Transverse colon (tissue), 4 donors: ENCODE measurements at regions not wholly inside any gene's neighbourhood (a gene's known extent, or its start where the extent isn't known, plus 50 kb on each side); places are given as distances from the start of the nearest gene placed in this dataset.

Source experiments
- DNase-seq: peaks from one replicate; pipeline ENCODE4 v3.0.0-alpha.2; 2019
- H3K27ac ChIP-seq, 4 donors: fragments of 200-600 bp; sonication (generic); 2 replicates each; pipeline ENCODE4 v1.5.1; 2016 to 2018; ENCODE audit warnings: inconsistent platforms in 4 of 4
- H3K27me3 ChIP-seq: fragments of 200-600 bp; sonication (generic); 2 replicates; pipeline ENCODE4 v1.5.1; 2017; ENCODE audit warnings: inconsistent platforms
- H3K36me3 ChIP-seq, 4 donors: fragments of 200-600 bp; sonication (generic); 2 replicates each; pipeline ENCODE4 v1.5.1; 2017 to 2019; ENCODE audit warnings: inconsistent platforms in 4 of 4
- H3K4me1 ChIP-seq, 4 donors: fragments of 200-600 bp; sonication (generic); 2 replicates each; pipeline ENCODE4 v1.5.1; 2017 to 2020; ENCODE audit warnings: inconsistent platforms in 4 of 4
- H3K4me3 ChIP-seq, 4 donors: fragments of 200-600 bp; sonication (generic); 1 replicate in 1 of 4; 2 replicates in 3 of 4; pipeline versions ENCODE4 v1.5.1 to v1.6.1; 2017 to 2019; ENCODE audit warnings: inconsistent platforms in 4 of 4
- H3K9me3 ChIP-seq, 2 donors: fragments of 200-600 bp; sonication (generic); 2 replicates each; pipeline ENCODE4 v1.5.1; 2017 to 2019; ENCODE audit warnings: inconsistent platforms in 2 of 2
- CTCF ChIP-seq, 5 experiments: fragments of 200-600 bp in 3 of 5; fragments of 450-650 bp in 2 of 5; sonication (generic) in 3 of 5; IDR thresholded peaks; 1 replicate in 2 of 5; 2 replicates in 3 of 5; pipeline ENCODE4 v1.5.1; 2016 to 2017; ENCODE audit warnings: antibody characterized with exemption in 5 of 5, inconsistent platforms in 3 of 5, mild to moderate bottlenecking in 2 of 5, moderate library complexity in 1 of 5
- EP300 ChIP-seq: sonication (generic); formaldehyde crosslinking; IDR thresholded peaks from one replicate; pipeline ENCODE4 v1.6.1; 2017; ENCODE audit warnings: antibody characterized with exemption, low read depth
- POLR2A ChIP-seq: fragments of 450-650 bp; IDR thresholded peaks from one replicate; pipeline ENCODE4 v1.6.1; 2016; ENCODE audit warnings: antibody characterized with exemption, mild to moderate bottlenecking, moderate library complexity
- POLR2AphosphoS5 ChIP-seq, 3 donors: sonication (generic); formaldehyde crosslinking; IDR thresholded peaks; one replicate each; pipeline ENCODE4 v1.6.1; 2016; ENCODE audit warnings: antibody characterized with exemption in 3 of 3
- WGBS, 2 donors: methylation state at CpG; one replicate each; pipeline ENCODE4 v1.1.5; 2018; ENCODE audit warnings: low coverage in 1 of 2; 5-methylcytosine and 5-hydroxymethylcytosine counted together
- in situ Hi-C, 4 donors: fragments of 200-750 bp; cut with MboI; loops; one replicate each; pipeline versions ENCODE4 v1.15.0 to v1.15.1; 2017; ENCODE audit warnings: low sequenced_read_pairs in 3 of 4, low pct_ligation_motif_present in 1 of 4, low pct_unique_long_range_greater_than_20kb in 1 of 4
- intact Hi-C: fragments of 100-400 bp; cut with DNase I; formaldehyde crosslinking; loops from one replicate; pipeline ENCODE4 v1.15.1; 2023; ENCODE audit warnings: low total_unique reads

GRCh38 chr5:101435768-101436167 lies 532.7 kb upstream of the ST8SIA4 start:
- Histone ChIP-seq H3K36me3 (no peaks in the 10 kb centered on the region), H3K27ac (no peak overlapping the region), H3K27me3 (no peaks in the 10 kb centered on the region), H3K4me3 (no peak overlapping the region), H3K4me1 (no peaks in the 10 kb centered on the region), H3K9me3 (no peaks in the 10 kb centered on the region)
- intact Hi-C loops (no loop called here), in situ Hi-C loops (no loop called here)
- no peak for TF ChIP-seq POLR2A
- no peak for TF ChIP-seq POLR2AphosphoS5 (IDR thresholded peaks at IDR 0.05)
- TF ChIP-seq EP300 = no peak
- TF ChIP-seq CTCF (IDR thresholded peaks at IDR 0.05) = no peak
- no peak for DNase-seq
- 50 to 64% methylated on average over 2 of the region's 2 CpGs for WGBS, 2 donors

GRCh38 chr5:101431201-101431600 lies 528.1 kb upstream of the ST8SIA4 start:
- Histone ChIP-seq H3K4me1 (no peaks in the 10 kb centered on the region), H3K9me3 (no peaks in the 10 kb centered on the region), H3K27ac (no peak overlapping the region), H3K36me3 (no peaks in the 10 kb centered on the region), H3K27me3 (no peaks in the 10 kb centered on the region), H3K4me3 (no peak overlapping the region)
- intact Hi-C loops = no loop called here
- in situ Hi-C loops = no loop called here
- 36 to 43% methylated on average over 1 of the region's 1 CpG for WGBS, 2 donors
- TF ChIP-seq POLR2A = no peak
- no peak for TF ChIP-seq CTCF (IDR thresholded peaks at IDR 0.05)
- TF ChIP-seq POLR2AphosphoS5 (IDR thresholded peaks at IDR 0.05) = no peak
- TF ChIP-seq EP300 = no peak
- no peak for DNase-seq

DNA sequence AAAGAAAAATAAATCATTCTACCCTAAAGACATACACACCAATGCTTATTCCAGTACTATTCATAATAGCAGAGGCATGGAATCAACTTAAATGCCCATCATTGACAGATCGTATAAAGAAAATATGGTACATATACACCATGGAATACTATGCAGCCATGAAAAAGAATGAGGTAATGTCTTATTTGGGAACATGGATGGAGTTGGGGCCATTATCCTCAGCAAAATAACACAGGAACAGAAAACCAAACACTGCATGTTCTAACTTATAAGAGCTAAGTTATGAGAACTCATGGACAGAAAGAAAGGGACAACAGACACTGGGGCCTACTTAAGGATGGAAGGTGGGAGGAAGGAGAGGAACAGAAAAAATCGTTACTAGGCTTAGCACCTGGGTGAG lies 527.5 kb upstream of the ST8SIA4 start:
- H3K27ac ChIP-seq = no peak overlapping the region
- H3K9me3 ChIP-seq = no peaks in the 10 kb centered on the region
- no peaks in the 10 kb centered on the region for H3K27me3 ChIP-seq
- WGBS, 2 donors = 72 to 79% methylated on average over 2 of the region's 2 CpGs
- no peak overlapping the region for H3K4me3 ChIP-seq
- TF ChIP-seq EP300 (no peak), POLR2AphosphoS5 (IDR thresholded peaks at IDR 0.05) (no peak), POLR2A (no peak), CTCF (IDR thresholded peaks at IDR 0.05) (no peak)
- intact Hi-C loops (no loop called here), in situ Hi-C loops (no loop called here)
- H3K4me1 ChIP-seq = no peaks in the 10 kb centered on the region
- no peak for DNase-seq
- H3K36me3 ChIP-seq = no peaks in the 10 kb centered on the region

DNA sequence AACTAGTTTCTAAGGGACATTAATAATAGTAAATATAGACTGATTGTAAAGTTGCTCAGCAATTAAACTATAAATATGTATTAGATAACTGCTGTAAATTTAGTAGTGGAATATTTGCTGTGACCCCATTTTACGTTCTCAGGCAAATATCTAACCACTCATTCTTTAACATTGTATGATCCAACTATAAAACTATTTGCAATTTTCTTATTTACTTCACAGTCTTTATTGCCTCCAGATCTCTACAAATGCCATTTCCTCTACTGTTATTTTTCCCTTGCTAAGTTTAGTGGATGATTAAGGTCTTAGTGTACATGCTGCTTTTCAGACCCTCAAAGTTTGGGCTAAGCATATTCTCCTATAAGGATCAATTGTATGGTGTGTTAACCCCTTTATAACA lies 526.2 kb upstream of the ST8SIA4 start:
- Histone ChIP-seq H3K27ac (no peak overlapping the region), H3K9me3 (no peaks in the 10 kb centered on the region), H3K4me1 (no peaks in the 10 kb centered on the region), H3K27me3 (no peaks in the 10 kb centered on the region), H3K36me3 (no peaks in the 10 kb centered on the region), H3K4me3 (no peak overlapping the region)
- 46% methylated on average over 1 of the region's 1 CpG for WGBS, 2 donors
- in situ Hi-C loops = no loop called here
- DNase-seq = no peak
- TF ChIP-seq POLR2AphosphoS5 (IDR thresholded peaks at IDR 0.05) = no peak
- no peak for TF ChIP-seq POLR2A
- intact Hi-C loops = no loop called here

DNA sequence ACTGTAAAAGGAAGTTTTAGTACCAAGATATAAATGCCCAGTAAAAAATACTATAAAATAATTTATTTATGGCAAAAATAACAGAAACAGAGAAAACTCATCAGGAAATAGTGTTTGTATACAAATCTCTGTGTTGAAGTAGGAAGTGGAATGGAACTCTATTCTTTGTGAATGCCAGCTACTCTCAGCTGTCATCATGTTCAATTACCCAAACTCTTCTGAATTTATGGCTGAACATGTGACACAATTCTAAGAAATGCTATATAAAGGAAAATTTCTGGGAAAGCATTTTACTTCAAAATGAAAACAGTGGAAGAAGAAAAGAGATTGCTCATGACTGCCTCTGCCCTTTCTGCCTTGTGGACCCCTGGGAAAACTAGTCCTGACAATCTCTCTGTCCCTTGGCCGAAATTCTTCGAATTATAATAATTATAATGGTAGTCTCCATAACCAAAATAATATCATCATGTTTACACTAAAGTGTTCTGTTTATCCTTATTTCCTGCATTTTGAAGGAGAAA lies 522.3 kb upstream of the ST8SIA4 start:
- intact Hi-C loops = no loop called here
- H3K4me3 ChIP-seq = no peak overlapping the region
- no peaks in the 10 kb centered on the region for H3K9me3 ChIP-seq
- no peak for DNase-seq
- H3K36me3 ChIP-seq = no peaks in the 10 kb centered on the region
- no peaks in the 10 kb centered on the region for H3K4me1 ChIP-seq
- in situ Hi-C loops = no loop called here
- no peak for TF ChIP-seq CTCF (IDR thresholded peaks at IDR 0.05)
- no peak for TF ChIP-seq EP300
- TF ChIP-seq POLR2AphosphoS5 (IDR thresholded peaks at IDR 0.05) = no peak
- no peak for TF ChIP-seq POLR2A
- no peaks in the 10 kb centered on the region for H3K27me3 ChIP-seq
- 60 to 69% methylated on average over 2 of the region's 2 CpGs for WGBS, 2 donors
- peak overlapping the region in 2 of 4 donors; percentile 8 to 14 for H3K27ac ChIP-seq
